Ascending aorta (tissue), 2 donors: ENCODE measurements at regions not wholly inside any gene's neighbourhood (a gene's known extent, or its start where the extent isn't known, plus 50 kb on each side); places are given as distances from the start of the nearest gene placed in this dataset.

ENCODE experiments used
- DNase-seq, 2 donors: peaks; one replicate each; pipeline ENCODE4 v3.0.0-alpha.2; 2019; ENCODE audit warnings: low spot score in 2 of 2
- H3K27ac ChIP-seq, 2 donors: fragments of 200-600 bp; sonication (generic); one replicate each; pipeline ENCODE4 v1.5.1; 2016 to 2017; ENCODE audit warnings: mild to moderate bottlenecking in 1 of 2
- H3K27me3 ChIP-seq: fragments of 200-600 bp; sonication (generic); one replicate; pipeline ENCODE4 v1.5.1; 2017
- H3K36me3 ChIP-seq, 2 donors: fragments of 200-600 bp; sonication (generic); one replicate each; pipeline ENCODE4 v1.5.1; 2016
- H3K4me1 ChIP-seq, 2 donors: fragments of 200-600 bp; sonication (generic); one replicate each; pipeline ENCODE4 v1.5.1; 2016 to 2017; ENCODE audit warnings: mild to moderate bottlenecking in 1 of 2
- H3K4me3 ChIP-seq, 2 donors: fragments of 200-600 bp; sonication (generic); one replicate each; pipeline ENCODE4 v1.5.1; 2016 to 2017; ENCODE audit warnings: mild to moderate bottlenecking in 1 of 2
- H3K9me3 ChIP-seq, 2 donors: fragments of 200-600 bp; sonication (generic); one replicate each; pipeline ENCODE4 v1.5.1; 2016
- intact Hi-C: fragments of 100-400 bp; cut with DNase I; formaldehyde crosslinking; loops from one replicate; pipeline ENCODE4 v1.15.1; 2023
- TF ChIP-seq, protein P1 (sequence below), 3 experiments: fragments of 200-600 bp in 2 of 3; fragments of 450-650 bp in 1 of 3; sonication (generic) in 2 of 3; IDR thresholded peaks; one replicate each; pipeline ENCODE4 v1.5.1; 2016 to 2019; ENCODE audit warnings: antibody characterized with exemption in 3 of 3, mild to moderate bottlenecking in 1 of 3, moderate library complexity in 1 of 3

DNA sequence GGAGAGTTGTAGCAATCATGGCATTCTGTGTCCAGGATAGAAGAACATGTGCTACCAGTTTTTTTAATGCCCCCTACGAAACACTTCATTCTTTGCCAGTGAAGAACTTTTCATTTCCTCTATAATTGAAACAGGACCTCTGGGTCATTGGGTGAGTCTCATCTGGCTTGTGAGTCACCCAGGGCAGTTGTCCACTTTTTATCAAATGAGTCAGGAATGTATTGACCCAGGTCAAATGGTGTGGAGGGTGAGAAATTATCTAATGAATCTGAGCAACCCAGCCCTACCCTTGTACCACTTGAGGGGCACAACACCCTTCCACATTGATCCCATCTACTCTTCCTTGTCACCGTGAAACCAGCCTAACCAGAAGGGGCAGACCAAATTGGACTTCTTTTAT, 417.3 kb upstream of the PROX1 start:
- TF ChIP-seq, protein P1, sequence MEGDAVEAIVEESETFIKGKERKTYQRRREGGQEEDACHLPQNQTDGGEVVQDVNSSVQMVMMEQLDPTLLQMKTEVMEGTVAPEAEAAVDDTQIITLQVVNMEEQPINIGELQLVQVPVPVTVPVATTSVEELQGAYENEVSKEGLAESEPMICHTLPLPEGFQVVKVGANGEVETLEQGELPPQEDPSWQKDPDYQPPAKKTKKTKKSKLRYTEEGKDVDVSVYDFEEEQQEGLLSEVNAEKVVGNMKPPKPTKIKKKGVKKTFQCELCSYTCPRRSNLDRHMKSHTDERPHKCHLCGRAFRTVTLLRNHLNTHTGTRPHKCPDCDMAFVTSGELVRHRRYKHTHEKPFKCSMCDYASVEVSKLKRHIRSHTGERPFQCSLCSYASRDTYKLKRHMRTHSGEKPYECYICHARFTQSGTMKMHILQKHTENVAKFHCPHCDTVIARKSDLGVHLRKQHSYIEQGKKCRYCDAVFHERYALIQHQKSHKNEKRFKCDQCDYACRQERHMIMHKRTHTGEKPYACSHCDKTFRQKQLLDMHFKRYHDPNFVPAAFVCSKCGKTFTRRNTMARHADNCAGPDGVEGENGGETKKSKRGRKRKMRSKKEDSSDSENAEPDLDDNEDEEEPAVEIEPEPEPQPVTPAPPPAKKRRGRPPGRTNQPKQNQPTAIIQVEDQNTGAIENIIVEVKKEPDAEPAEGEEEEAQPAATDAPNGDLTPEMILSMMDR (IDR thresholded peaks at IDR 0.05), result no peak
- H3K9me3 ChIP-seq, result no peaks in the 10 kb centered on the region
- no peaks in the 10 kb centered on the region for H3K4me1 ChIP-seq
- H3K4me3 ChIP-seq, result no peak overlapping the region
- no peak overlapping the region for H3K27ac ChIP-seq
- DNase-seq, result no peak
- H3K27me3 ChIP-seq, result no peaks in the 10 kb centered on the region
- intact Hi-C loops, result no loop called here
- no peaks in the 10 kb centered on the region for H3K36me3 ChIP-seq

DNA sequence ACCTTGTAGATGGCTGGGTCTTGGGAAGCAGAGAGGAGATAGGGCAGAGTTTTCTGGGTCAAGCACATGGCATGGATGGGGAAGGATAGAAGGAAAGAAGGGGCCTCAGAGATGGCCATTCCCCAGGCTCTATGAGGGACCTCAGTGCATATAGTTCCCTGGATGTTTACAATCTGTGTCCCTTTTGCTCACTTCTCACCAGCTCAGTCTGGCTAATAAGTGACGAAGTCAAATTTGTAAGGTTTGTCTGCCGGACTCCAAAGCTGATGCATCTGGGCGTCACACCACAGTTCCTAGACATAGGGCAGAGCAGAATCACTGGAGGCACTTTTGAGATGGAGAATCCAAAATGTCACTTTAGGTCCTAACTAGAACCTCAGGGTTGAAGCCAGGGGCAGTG, 416.4 kb upstream of the PROX1 start:
- no peak for DNase-seq
- intact Hi-C loops, result no loop called here
- Histone ChIP-seq H3K4me1 (no peaks in the 10 kb centered on the region), H3K36me3 (no peaks in the 10 kb centered on the region), H3K4me3 (no peak overlapping the region), H3K27ac (no peak overlapping the region), H3K27me3 (no peaks in the 10 kb centered on the region), H3K9me3 (no peaks in the 10 kb centered on the region)
- TF ChIP-seq, protein P1 (IDR thresholded peaks at IDR 0.05), result no peak

DNA sequence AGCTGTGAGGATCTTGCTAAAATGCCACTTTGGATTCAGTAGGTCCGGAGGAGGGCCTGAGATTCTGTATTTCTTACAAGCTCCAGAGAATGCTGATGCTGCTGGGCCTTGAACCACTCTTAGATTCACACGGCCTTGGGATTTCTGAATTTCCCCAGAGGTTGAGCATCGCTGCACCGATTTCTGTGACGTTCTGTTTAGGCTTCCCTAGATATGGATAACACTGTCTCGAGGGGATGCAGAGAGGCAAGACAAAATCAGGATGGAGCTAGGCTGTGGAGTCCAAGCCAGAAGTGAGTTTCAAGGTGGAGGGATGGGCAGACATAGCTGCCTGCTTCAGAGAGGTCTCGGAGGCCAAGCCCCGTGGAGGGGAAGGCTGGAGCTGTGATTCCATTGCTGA, 415.9 kb upstream of the PROX1 start:
- DNase-seq, result no peak
- TF ChIP-seq, protein P1 (IDR thresholded peaks at IDR 0.05), result no peak
- Histone ChIP-seq H3K36me3 (no peaks in the 10 kb centered on the region), H3K9me3 (no peaks in the 10 kb centered on the region), H3K4me3 (no peak overlapping the region), H3K27ac (no peak overlapping the region), H3K27me3 (no peaks in the 10 kb centered on the region), H3K4me1 (no peaks in the 10 kb centered on the region)
- intact Hi-C loops, result no loop called here

DNA sequence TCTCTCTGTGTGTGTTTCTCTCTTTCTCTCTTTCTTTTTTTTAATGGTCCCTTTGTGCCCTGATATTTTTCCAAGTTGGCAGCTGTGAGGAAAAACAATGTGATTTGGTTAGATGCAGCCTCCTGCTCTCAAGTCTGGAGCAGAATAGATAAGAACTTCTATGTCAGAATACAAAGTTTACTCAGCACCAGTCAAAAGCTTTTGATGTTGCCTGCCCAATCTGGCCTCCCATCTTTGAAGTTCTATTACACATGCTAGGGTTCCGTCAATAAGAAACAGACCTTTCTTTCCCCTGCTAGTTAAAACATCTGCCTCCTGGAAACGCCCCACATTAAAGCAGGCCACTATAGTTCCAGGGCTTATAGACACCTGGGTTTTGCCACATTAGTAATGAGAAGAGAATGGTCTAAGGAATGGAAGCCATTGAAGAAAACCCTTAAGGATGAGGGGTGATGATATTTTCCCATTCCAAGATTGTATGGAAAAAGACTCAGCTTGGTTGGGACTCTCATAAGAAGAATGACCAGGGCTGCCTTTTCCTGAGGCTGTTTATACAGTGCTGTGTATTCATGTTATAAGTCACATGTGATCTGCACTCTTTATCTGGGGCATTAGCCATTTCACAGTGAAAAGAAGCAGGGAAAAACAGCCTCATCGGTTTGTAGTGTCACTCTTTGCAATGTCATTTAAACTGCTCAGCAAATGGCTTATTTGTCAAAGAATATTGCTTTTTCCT, 414.7 kb upstream of the PROX1 start:
- intact Hi-C loops, result no loop called here
- Histone ChIP-seq H3K36me3 (no peaks in the 10 kb centered on the region), H3K27me3 (no peaks in the 10 kb centered on the region), H3K4me3 (no peak overlapping the region), H3K27ac (no peak overlapping the region), H3K4me1 (no peaks in the 10 kb centered on the region), H3K9me3 (no peaks in the 10 kb centered on the region)
- TF ChIP-seq, protein P1 (IDR thresholded peaks at IDR 0.05), result no peak
- DNase-seq, result no peak

DNA sequence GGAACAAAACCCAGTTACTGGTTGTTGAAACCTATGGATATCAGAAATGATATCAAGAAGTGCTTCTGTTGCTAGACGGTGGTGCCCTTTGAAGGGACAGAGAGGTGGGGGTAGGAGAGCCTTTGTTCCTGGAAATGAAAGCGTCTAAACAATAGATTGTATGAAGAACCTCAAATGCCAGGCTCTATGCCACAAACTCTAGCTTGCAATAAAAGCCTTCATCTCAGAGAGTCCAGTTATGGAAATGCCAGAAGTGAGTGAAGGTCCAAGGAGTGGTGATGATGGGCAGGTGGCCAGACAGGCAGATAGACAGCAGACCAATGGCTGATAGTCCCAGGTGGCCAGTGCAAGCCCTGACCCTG, 414.1 kb upstream of the PROX1 start:
- Histone ChIP-seq H3K4me1 (no peaks in the 10 kb centered on the region), H3K36me3 (no peaks in the 10 kb centered on the region), H3K27ac (no peak overlapping the region), H3K4me3 (no peak overlapping the region), H3K27me3 (no peaks in the 10 kb centered on the region), H3K9me3 (no peaks in the 10 kb centered on the region)
- intact Hi-C loops, result no loop called here
- TF ChIP-seq, protein P1 (IDR thresholded peaks at IDR 0.05), result no peak
- DNase-seq, result no peak
